ENCODE measurements at regions not wholly inside any gene's neighbourhood (a gene's known extent, or its start where the extent isn't known, plus 50 kb on each side); places are given as distances from the start of the nearest gene placed in this dataset.

DNA sequence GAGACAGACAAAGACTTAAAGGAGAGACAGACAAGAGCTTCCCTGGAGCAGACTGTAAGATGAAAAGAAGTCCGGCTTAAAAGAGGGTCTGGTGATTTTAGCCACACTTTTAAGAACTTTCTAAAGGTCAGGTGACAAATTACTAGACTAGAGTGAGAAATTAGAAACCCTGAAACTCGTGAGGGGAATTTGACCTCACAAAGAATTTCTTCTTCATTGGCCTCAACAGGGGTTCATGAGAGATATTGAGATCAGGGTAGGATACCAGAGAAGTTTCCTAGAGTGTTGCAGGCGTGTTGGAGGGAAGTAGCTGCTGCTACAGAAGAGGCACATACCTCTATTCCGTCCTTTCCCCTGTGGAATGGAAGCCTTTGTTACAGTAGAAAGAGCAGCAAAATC lies 884.4 kb downstream of the KCNT2 start:
- TF ChIP-seq POLR2A (IDR thresholded peaks at IDR 0.05) = no peak
- TF ChIP-seq, protein P1, sequence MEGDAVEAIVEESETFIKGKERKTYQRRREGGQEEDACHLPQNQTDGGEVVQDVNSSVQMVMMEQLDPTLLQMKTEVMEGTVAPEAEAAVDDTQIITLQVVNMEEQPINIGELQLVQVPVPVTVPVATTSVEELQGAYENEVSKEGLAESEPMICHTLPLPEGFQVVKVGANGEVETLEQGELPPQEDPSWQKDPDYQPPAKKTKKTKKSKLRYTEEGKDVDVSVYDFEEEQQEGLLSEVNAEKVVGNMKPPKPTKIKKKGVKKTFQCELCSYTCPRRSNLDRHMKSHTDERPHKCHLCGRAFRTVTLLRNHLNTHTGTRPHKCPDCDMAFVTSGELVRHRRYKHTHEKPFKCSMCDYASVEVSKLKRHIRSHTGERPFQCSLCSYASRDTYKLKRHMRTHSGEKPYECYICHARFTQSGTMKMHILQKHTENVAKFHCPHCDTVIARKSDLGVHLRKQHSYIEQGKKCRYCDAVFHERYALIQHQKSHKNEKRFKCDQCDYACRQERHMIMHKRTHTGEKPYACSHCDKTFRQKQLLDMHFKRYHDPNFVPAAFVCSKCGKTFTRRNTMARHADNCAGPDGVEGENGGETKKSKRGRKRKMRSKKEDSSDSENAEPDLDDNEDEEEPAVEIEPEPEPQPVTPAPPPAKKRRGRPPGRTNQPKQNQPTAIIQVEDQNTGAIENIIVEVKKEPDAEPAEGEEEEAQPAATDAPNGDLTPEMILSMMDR (IDR thresholded peaks at IDR 0.05) = no peak

Measured in thyroid gland (tissue), 4 donors.